Kidney (tissue), 13 donors: ENCODE measurements at regions not wholly inside any gene's neighbourhood (a gene's known extent, or its start where the extent isn't known, plus 50 kb on each side); places are given as distances from the start of the nearest gene placed in this dataset.

Source experiments
- DNase-seq, 5 donors: peaks; one replicate each; pipeline ENCODE4 v3.0.0-alpha.2; 2013 to 2020
- FAIRE-seq: peaks from 2 replicates; lab custom pipeline; 2012; peaks lifted over from hg19 to GRCh38; lab: Jason Lieb, UNC
- H3K27ac ChIP-seq, 2 donors: one replicate each; pipeline ENCODE4 v1.7.0; 2013; ENCODE audit warnings: low read depth in 2 of 2, low read length in 2 of 2, inconsistent platforms in 1 of 2
- H3K27me3 ChIP-seq: one replicate; pipeline ENCODE4 v1.7.1; 2013; ENCODE audit warnings: low read length, inconsistent platforms; ENCODE audit not compliant: control insufficient read depth, insufficient read depth
- H3K36me3 ChIP-seq, 3 donors: one replicate each; pipeline versions ENCODE4 v1.7.0 to v1.7.1; 2013; ENCODE audit warnings: low read length in 3 of 3, control low read depth in 1 of 3, inconsistent platforms in 1 of 3; ENCODE audit not compliant: insufficient read depth in 3 of 3, control insufficient read depth in 2 of 3
- H3K4me1 ChIP-seq, 3 donors: one replicate each; pipeline versions ENCODE4 v1.7.0 to v1.7.1; 2013; ENCODE audit warnings: low read length in 3 of 3, inconsistent platforms in 1 of 3, low read depth in 1 of 3; ENCODE audit not compliant: control insufficient read depth in 2 of 3, insufficient read depth in 2 of 3
- H3K4me3 ChIP-seq, 3 donors: one replicate each; pipeline versions ENCODE4 v1.7.0 to v1.8.1; 2013; ENCODE audit warnings: low read length in 3 of 3, control low read depth in 1 of 3, inconsistent platforms in 1 of 3
- H3K9ac ChIP-seq, 3 donors: one replicate each; pipeline versions ENCODE4 v1.7.0 to v1.7.1; 2013; ENCODE audit warnings: low read length in 3 of 3, control low read depth in 1 of 3, inconsistent platforms in 1 of 3
- H3K9me3 ChIP-seq, 3 donors: one replicate each; pipeline versions ENCODE4 v1.7.0 to v1.7.1; 2013; ENCODE audit warnings: low read length in 3 of 3, control low read depth in 1 of 3, inconsistent platforms in 1 of 3; ENCODE audit not compliant: control insufficient read depth in 2 of 3, insufficient read depth in 1 of 3
- CTCF ChIP-seq: IDR thresholded peaks from 3 replicates; pipeline ENCODE4 v1.5.1; 2012; ENCODE audit warnings: mild to moderate bottlenecking, moderate library complexity, borderline replicate concordance; ENCODE audit not compliant: insufficient read depth; ENCODE audit errors: extremely low read depth
- intact Hi-C: fragments of 100-400 bp; cut with DNase I; formaldehyde crosslinking; loops from one replicate; pipeline ENCODE4 v1.11.1; 2022
- donor health status: control.
- donor health status: control.
- donor health status: control.
- donor health status: control.
- donor health status: control.
- donor health status: DM: yes; HTN: yes; CAD: no.
- donor health status: Normal renal cell carcinoma (clear cell type).

- H3K9ac ChIP-seq = no peak overlapping the region
- no peak for DNase-seq
- H3K27ac ChIP-seq = no peak overlapping the region
- FAIRE-seq = no peak
- no peak overlapping the region for H3K4me3 ChIP-seq
- no peaks in the 10 kb centered on the region for H3K36me3 ChIP-seq
- no peak for TF ChIP-seq CTCF
- no peaks in the 10 kb centered on the region for H3K4me1 ChIP-seq
- intact Hi-C loops = no loop called here
- no peaks in the 10 kb centered on the region for H3K9me3 ChIP-seq
- H3K27me3 ChIP-seq = no peaks in the 10 kb centered on the region
Observed at GRCh38 chrX:3450881-3451570, 104.6 kb upstream of the MXRA5 start.

GRCh38 chrX:3449287-3449686, 102.8 kb upstream of the MXRA5 start:
- H3K4me3 ChIP-seq = no peak overlapping the region
- no peak overlapping the region for H3K27ac ChIP-seq
- H3K9ac ChIP-seq = no peak overlapping the region
- H3K27me3 ChIP-seq = no peaks in the 10 kb centered on the region
- no peaks in the 10 kb centered on the region for H3K9me3 ChIP-seq
- H3K36me3 ChIP-seq = no peaks in the 10 kb centered on the region
- DNase-seq (no peak), FAIRE-seq (no peak)
- intact Hi-C loops = no loop called here
- H3K4me1 ChIP-seq = no peaks in the 10 kb centered on the region
- no peak for TF ChIP-seq CTCF

- TF ChIP-seq CTCF = no peak
- Histone ChIP-seq H3K36me3 (no peaks in the 10 kb centered on the region), H3K27ac (no peak overlapping the region), H3K4me1 (no peaks in the 10 kb centered on the region), H3K9ac (no peak overlapping the region), H3K9me3 (no peaks in the 10 kb centered on the region), H3K27me3 (no peaks in the 10 kb centered on the region), H3K4me3 (no peak overlapping the region)
- DNase-seq (no peak), FAIRE-seq (no peak)
- intact Hi-C loops = no loop called here
Observed at GRCh38 chrX:3448563-3448962, 102.1 kb upstream of the MXRA5 start.
